KMS-11 (cell line): ENCODE measurements at regions not wholly inside any gene's neighbourhood (a gene's known extent, or its start where the extent isn't known, plus 50 kb on each side); places are given as distances from the start of the nearest gene placed in this dataset.

ENCODE experiments used
- H2AFZ ChIP-seq: fragments of 200-600 bp; sonication (generic); 2 replicates; pipeline ENCODE4 v1.6.1; 2016; ENCODE audit warnings: antibody characterized with exemption, mixed run types, low read depth
- H3K27ac ChIP-seq: fragments of 200-600 bp; sonication (generic); 2 replicates; pipeline ENCODE4 v1.6.1; 2016; ENCODE audit warnings: mild to moderate bottlenecking, mixed run types
- H3K27me3 ChIP-seq: fragments of 200-600 bp; sonication (generic); 2 replicates; pipeline ENCODE4 v1.6.1; 2017; ENCODE audit warnings: mild to moderate bottlenecking, low read depth, mixed run types, moderate library complexity; ENCODE audit not compliant: insufficient read depth
- H3K36me3 ChIP-seq: fragments of 200-600 bp; sonication (generic); 2 replicates; pipeline ENCODE4 v1.6.1; 2017; ENCODE audit warnings: mild to moderate bottlenecking, mixed run types; ENCODE audit not compliant: insufficient read depth
- H3K4me1 ChIP-seq: fragments of 200-600 bp; sonication (generic); 2 replicates; pipeline ENCODE4 v1.6.1; 2016; ENCODE audit warnings: mild to moderate bottlenecking, low read depth, mixed run types; ENCODE audit not compliant: poor library complexity, severe bottlenecking
- H3K4me2 ChIP-seq: fragments of 200-600 bp; sonication (generic); 2 replicates; pipeline ENCODE4 v1.7.0; 2016; ENCODE audit warnings: mild to moderate bottlenecking, mixed run types
- H3K4me3 ChIP-seq: fragments of 200-600 bp; sonication (generic); IDR thresholded peaks from 2 replicates; pipeline ENCODE4 v1.6.1; 2017; ENCODE audit warnings: low read depth, low read length, mixed read lengths; ENCODE audit not compliant: insufficient read depth
- H3K79me2 ChIP-seq: fragments of 200-600 bp; sonication (generic); 2 replicates; pipeline ENCODE4 v1.6.1; 2016; ENCODE audit warnings: low read depth, mixed run types; ENCODE audit not compliant: insufficient read depth
- H3K9ac ChIP-seq: fragments of 200-600 bp; sonication (generic); 2 replicates; pipeline ENCODE4 v1.6.1; 2016; ENCODE audit warnings: mild to moderate bottlenecking, mixed run types
- H4K20me1 ChIP-seq: fragments of 200-600 bp; sonication (generic); 2 replicates; pipeline ENCODE4 v1.6.1; 2016; ENCODE audit warnings: mild to moderate bottlenecking, mixed run types; ENCODE audit not compliant: insufficient read depth
- CTCF ChIP-seq: fragments of 200-600 bp; sonication (generic); conservative IDR thresholded peaks from 2 replicates; pipeline ENCODE4 v1.6.1; 2017; ENCODE audit warnings: low read depth, mild to moderate bottlenecking, antibody characterized with exemption, low read length, moderate library complexity, mixed read lengths

- no peaks in the 10 kb centered on the region for H3K27me3 ChIP-seq
- no peaks in the 10 kb centered on the region for H3K79me2 ChIP-seq
- no peak overlapping the region for H3K4me2 ChIP-seq
Measured at GRCh38 chr14:97344666-97345065, 547.5 kb downstream of the VRK1 start.

GRCh38 chr14:97346675-97347074 is 549.5 kb downstream of the VRK1 start:
- H3K79me2 ChIP-seq: no peaks in the 10 kb centered on the region
- no peaks in the 10 kb centered on the region for H4K20me1 ChIP-seq
- no peak overlapping the region for H2AFZ ChIP-seq
- no peak overlapping the region for H3K4me3 ChIP-seq
- no peaks in the 10 kb centered on the region for H3K36me3 ChIP-seq
- no peak for TF ChIP-seq CTCF
- no peak overlapping the region for H3K9ac ChIP-seq
- H3K4me1 ChIP-seq: no peaks in the 10 kb centered on the region
- H3K27me3 ChIP-seq: no peaks in the 10 kb centered on the region
- H3K4me2 ChIP-seq: no peak overlapping the region
- no peak overlapping the region for H3K27ac ChIP-seq

More at GRCh38 chr14:97344666-97345065, 547.5 kb downstream of the VRK1 start:
- Histone ChIP-seq H2AFZ (no peak overlapping the region), H3K9ac (no peak overlapping the region), H3K36me3 (no peaks in the 10 kb centered on the region), H4K20me1 (no peaks in the 10 kb centered on the region), H3K4me3 (no peak overlapping the region), H3K4me1 (no peaks in the 10 kb centered on the region), H3K27ac (no peak overlapping the region)
- TF ChIP-seq CTCF: no peak

GRCh38 chr14:97349463-97349862 is 552.3 kb downstream of the VRK1 start:
- Histone ChIP-seq H3K27me3 (no peaks in the 10 kb centered on the region), H2AFZ (no peak overlapping the region), H3K4me1 (no peaks in the 10 kb centered on the region), H3K27ac (no peak overlapping the region), H3K4me3 (no peak overlapping the region), H3K9ac (no peak overlapping the region), H3K36me3 (no peaks in the 10 kb centered on the region), H3K79me2 (no peaks in the 10 kb centered on the region), H3K4me2 (no peak overlapping the region), H4K20me1 (no peaks in the 10 kb centered on the region)
- no peak for TF ChIP-seq CTCF

- Histone ChIP-seq H4K20me1 (no peaks in the 10 kb centered on the region), H3K27ac (no peak overlapping the region), H3K36me3 (no peaks in the 10 kb centered on the region), H3K9ac (no peak overlapping the region), H2AFZ (no peak overlapping the region), H3K4me3 (no peak overlapping the region), H3K4me2 (no peak overlapping the region), H3K27me3 (no peaks in the 10 kb centered on the region), H3K79me2 (no peaks in the 10 kb centered on the region), H3K4me1 (no peaks in the 10 kb centered on the region)
- TF ChIP-seq CTCF: no peak
Measured at GRCh38 chr14:97349946-97350345, 552.8 kb downstream of the VRK1 start.
